BJ (cell line): ENCODE measurements at regions not wholly inside any gene's neighbourhood (a gene's known extent, or its start where the extent isn't known, plus 50 kb on each side); places are given as distances from the start of the nearest gene placed in this dataset.

ENCODE experiments used
- CTCF ChIA-PET: fragments of 350-600 bp; formaldehyde crosslinking; extraction: SDS; loops from one replicate; lab custom pipeline; 2021; ENCODE audit warnings: antibody characterized with exemption, inconsistent platforms; lab: Yijun Ruan, JAX
- POLR2A ChIA-PET: fragments of 300-600 bp; sonication (Branson Sonifier 250); formaldehyde crosslinking; extraction: SDS; loops from one replicate; lab custom pipeline; 2021; ENCODE audit warnings: antibody characterized with exemption; lab: Charles Lee
- DNase-seq: peaks from one replicate; pipeline ENCODE4 v3.0.0-alpha.2; 2011; ENCODE audit warnings: low read depth
- H3K27me3 ChIP-seq: 2 replicates; pipeline ENCODE4 v1.6.0; 2011; ENCODE audit warnings: low read length; ENCODE audit not compliant: control insufficient read depth, insufficient read depth
- H3K36me3 ChIP-seq: 2 replicates; pipeline ENCODE4 v1.5.1; 2011; ENCODE audit warnings: low read length; ENCODE audit not compliant: control insufficient read depth, insufficient read depth
- H3K4me3 ChIP-seq: 2 replicates; pipeline ENCODE4 v1.5.1; 2011; ENCODE audit warnings: low read depth, mild to moderate bottlenecking, control low read depth, low read length
- CTCF ChIP-seq: IDR thresholded peaks from 2 replicates; pipeline ENCODE4 v1.5.1; 2011; ENCODE audit warnings: low read depth, mild to moderate bottlenecking, control low read depth, inconsistent platforms, low read length, moderate library complexity; ENCODE audit not compliant: insufficient read depth

DNA sequence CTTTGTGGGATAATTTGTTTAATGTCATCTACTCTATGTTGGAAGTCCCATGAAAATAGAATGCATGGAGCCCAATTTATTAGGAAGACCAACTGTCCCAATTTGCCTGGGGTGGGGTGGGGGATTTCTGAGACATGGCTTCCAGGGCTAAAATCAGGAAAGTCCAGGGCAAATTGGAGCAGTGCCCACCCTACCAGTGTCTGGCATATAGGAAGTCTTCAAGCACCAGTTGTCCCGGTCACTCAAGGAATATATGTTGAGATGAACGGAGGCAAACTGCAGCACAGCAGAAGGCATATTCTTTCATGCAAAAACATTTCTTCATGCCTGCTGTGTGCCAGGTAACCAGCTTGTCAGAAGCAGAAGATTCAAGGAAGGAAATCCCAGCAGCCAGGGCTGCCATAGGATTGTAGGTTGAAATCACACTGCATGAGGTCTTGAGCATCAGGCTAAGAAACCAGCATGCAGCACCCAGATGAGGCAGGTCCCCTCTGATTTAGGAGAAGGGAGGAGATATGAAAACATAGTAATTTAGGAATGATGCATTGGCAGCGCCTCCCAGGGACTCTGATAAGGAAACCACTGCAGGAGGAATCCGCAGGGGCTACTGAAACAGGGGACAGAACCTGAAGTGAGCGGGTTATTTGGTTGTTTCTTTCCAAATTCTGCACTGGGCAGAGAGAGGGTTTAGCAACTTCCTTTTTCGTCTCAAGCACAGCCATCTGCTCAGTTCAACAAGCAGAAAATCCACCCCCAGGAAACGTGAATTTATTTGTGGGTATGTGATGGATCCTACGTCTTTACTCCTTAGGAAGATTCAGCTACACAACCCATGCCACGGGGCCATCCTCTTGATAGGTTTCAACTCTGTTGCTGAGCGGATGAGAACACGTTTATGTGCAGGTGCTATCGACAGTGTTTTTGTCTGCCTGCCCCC lies 112.6 kb upstream of the CPEB4 start:
- Histone ChIP-seq H3K4me3 (no peak overlapping the region), H3K27me3 (no peaks in the 10 kb centered on the region), H3K36me3 (no peaks in the 10 kb centered on the region)
- no peak for TF ChIP-seq CTCF
- CTCF ChIA-PET, result interaction anchor here (1.1 kb wide), 1 partner anchor 456 kb away, joined by 3 read pairs; no protein-coding TSS in a partner anchor
- DNase-seq, result no peak
- POLR2A ChIA-PET, result no interaction called here

DNA sequence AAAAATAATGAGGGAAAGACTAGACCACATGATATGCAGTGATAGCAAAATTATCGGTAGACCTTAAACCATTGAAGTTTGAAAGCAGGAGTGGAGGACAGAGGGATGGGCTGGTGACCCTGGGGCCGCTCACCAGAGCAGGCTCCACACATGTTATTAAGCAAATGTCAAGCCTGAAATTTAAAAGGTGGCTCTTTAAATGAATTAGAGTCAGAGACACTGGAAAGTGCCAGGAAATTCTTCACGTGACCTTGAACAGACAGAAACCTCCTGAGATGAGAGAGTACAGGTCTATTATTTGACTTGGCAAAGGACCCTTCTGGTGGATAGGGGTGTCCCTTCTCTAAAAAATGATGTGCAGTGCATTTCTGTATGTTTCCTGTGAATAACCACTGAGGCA lies 111.0 kb upstream of the CPEB4 start:
- CTCF ChIA-PET, result no interaction called here
- no peak for DNase-seq
- TF ChIP-seq CTCF, result no peak
- POLR2A ChIA-PET, result no interaction called here
- Histone ChIP-seq H3K27me3 (no peaks in the 10 kb centered on the region), H3K36me3 (no peaks in the 10 kb centered on the region), H3K4me3 (no peak overlapping the region)

DNA sequence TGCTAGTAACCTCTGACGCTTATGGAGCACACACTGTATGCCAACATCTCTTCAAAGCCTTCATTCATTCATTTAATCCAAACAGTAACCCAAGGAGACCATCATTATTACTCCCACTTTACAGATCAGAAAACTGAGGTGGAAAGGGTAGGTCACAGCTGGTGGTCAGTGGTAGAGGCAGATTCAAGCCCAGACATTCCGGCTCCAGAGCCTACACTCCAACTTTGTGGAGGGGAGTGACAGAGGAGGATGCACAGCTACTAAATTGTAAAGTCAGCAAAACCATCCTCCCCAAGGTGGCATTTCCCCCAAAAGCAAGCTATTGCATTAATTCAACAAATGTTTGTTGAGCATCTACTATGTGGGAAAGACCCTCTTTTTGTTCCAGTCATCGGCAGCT lies 110.5 kb upstream of the CPEB4 start:
- CTCF ChIA-PET, result no interaction called here

GRCh38 chr5:173778152-173778782 lies 109.9 kb upstream of the CPEB4 start:
- no peak overlapping the region for H3K4me3 ChIP-seq
- DNase-seq, result no peak
- no peaks in the 10 kb centered on the region for H3K36me3 ChIP-seq
- CTCF ChIA-PET, result no interaction called here
- TF ChIP-seq CTCF, result no peak
- H3K27me3 ChIP-seq, result no peaks in the 10 kb centered on the region
- POLR2A ChIA-PET, result no interaction called here

More for the DNA sequence above, 110.5 kb upstream of the CPEB4 start:
- Histone ChIP-seq H3K27me3 (no peaks in the 10 kb centered on the region), H3K4me3 (no peak overlapping the region), H3K36me3 (no peaks in the 10 kb centered on the region)
- TF ChIP-seq CTCF, result no peak
- POLR2A ChIA-PET, result no interaction called here
- no peak for DNase-seq

- Histone ChIP-seq H3K4me3 (no peak overlapping the region), H3K36me3 (no peaks in the 10 kb centered on the region), H3K27me3 (no peaks in the 10 kb centered on the region)
- ChIA-PET POLR2A (no interaction called here), CTCF (no interaction called here)
- DNase-seq, result no peak
- TF ChIP-seq CTCF, result no peak
Measured at GRCh38 chr5:173778784-173779304, 109.3 kb upstream of the CPEB4 start.
